IMR-90 (cell line): ENCODE measurements at regions not wholly inside any gene's neighbourhood (a gene's known extent, or its start where the extent isn't known, plus 50 kb on each side); places are given as distances from the start of the nearest gene placed in this dataset.

Experiments
- BHLHE40 ChIP-seq: fragments of 150-350 bp; IDR thresholded peaks from 2 replicates; pipeline ENCODE4 v1.6.1; 2016; ENCODE audit warnings: mild to moderate bottlenecking, low read depth, low read length
- CHD1 ChIP-seq: IDR thresholded peaks from 2 replicates; pipeline ENCODE4 v1.6.1; 2012; ENCODE audit warnings: low read depth, low read length, improper control_type of control experiment
- POLR2A ChIP-seq: IDR thresholded peaks from 2 replicates; pipeline ENCODE4 v1.6.1; 2012; ENCODE audit warnings: mild to moderate bottlenecking, low read depth, low read length
- RAD21 ChIP-seq: IDR thresholded peaks from 2 replicates; pipeline ENCODE4 v1.6.1; 2012; ENCODE audit warnings: low read length, improper control_type of control experiment
- RFX5 ChIP-seq: IDR thresholded peaks from 2 replicates; pipeline ENCODE4 v1.8.0; 2012; ENCODE audit warnings: low read depth, mild to moderate bottlenecking, low read length, moderate library complexity
- SMC3 ChIP-seq: fragments of 150-350 bp; IDR thresholded peaks from 2 replicates; pipeline ENCODE4 v1.6.1; 2016; ENCODE audit warnings: low read depth, mild to moderate bottlenecking, antibody characterized with exemption, low read length, moderate library complexity
- TF ChIP-seq, protein P1 (sequence below): conservative IDR thresholded peaks from 2 replicates; pipeline ENCODE4 v1.5.1; 2012; ENCODE audit warnings: mild to moderate bottlenecking, low read depth, low read length, improper control_type of control experiment

DNA sequence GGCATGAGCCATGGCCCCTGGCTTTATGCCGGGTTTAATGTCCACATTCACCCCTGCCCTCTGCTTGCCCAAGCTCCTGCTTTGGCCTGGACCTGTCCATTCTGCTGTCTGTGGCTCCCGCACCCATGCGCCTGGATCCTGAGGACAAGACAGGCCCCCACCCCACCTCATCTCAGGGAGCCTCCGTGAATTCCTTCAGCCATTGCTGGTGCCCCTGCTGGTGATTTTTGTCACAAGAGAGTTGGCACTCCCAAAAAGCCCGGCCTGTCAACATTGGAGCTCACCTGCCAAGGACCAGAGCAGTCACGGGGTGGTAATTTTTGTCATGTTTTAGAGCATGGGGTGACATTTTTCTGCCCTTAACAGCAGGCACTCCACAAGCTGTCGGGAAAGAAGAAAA is 127.5 kb upstream of the PLXNA4 start:
- TF ChIP-seq, protein P1, sequence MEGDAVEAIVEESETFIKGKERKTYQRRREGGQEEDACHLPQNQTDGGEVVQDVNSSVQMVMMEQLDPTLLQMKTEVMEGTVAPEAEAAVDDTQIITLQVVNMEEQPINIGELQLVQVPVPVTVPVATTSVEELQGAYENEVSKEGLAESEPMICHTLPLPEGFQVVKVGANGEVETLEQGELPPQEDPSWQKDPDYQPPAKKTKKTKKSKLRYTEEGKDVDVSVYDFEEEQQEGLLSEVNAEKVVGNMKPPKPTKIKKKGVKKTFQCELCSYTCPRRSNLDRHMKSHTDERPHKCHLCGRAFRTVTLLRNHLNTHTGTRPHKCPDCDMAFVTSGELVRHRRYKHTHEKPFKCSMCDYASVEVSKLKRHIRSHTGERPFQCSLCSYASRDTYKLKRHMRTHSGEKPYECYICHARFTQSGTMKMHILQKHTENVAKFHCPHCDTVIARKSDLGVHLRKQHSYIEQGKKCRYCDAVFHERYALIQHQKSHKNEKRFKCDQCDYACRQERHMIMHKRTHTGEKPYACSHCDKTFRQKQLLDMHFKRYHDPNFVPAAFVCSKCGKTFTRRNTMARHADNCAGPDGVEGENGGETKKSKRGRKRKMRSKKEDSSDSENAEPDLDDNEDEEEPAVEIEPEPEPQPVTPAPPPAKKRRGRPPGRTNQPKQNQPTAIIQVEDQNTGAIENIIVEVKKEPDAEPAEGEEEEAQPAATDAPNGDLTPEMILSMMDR = no peak
- no peak for TF ChIP-seq POLR2A
- TF ChIP-seq RFX5 = no peak
- TF ChIP-seq BHLHE40 = no peak
- TF ChIP-seq SMC3 = no peak
- no peak for TF ChIP-seq RAD21
- no peak for TF ChIP-seq CHD1
